ENCODE measurements at regions not wholly inside any gene's neighbourhood (a gene's known extent, or its start where the extent isn't known, plus 50 kb on each side); places are given as distances from the start of the nearest gene placed in this dataset.

DNA sequence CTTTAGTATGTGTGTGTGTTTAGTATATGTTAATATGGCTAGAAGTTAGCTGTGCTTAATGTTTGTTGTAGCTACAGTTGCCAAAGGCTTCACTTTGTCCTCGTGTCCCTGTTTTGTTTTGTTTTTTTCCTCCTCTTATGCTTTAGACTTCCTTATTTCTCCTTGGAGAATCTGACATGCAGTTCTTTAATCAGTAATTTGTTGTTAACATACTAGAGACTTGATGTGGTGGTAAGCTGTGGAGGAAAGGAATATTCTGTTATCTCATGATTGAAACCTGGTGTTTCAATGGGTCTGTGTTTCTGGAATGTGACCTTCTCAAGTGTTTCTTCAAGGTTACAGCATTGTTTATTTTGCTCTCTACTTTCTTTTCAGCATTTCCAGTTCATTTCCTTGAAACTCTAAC is 515.6 kb upstream of the ST8SIA4 start:
- H4K8ac ChIP-seq (replicated peaks; ENCODE audit: insufficient read length, low read depth, low read length), result no peak overlapping the region
- no peaks in the 10 kb centered on the region for H3K23me2 ChIP-seq (ENCODE audit: insufficient read length, low read depth, low read length, poor library complexity, severe bottlenecking)
- no peak overlapping the region for H3K4ac ChIP-seq (ENCODE audit: low read depth, low read length)
- no peak overlapping the region for H3K4me2 ChIP-seq (ENCODE audit: insufficient read depth, insufficient read length, low read length)
- H3K56ac ChIP-seq (ENCODE audit: insufficient read length, low read depth, low read length), result no peak overlapping the region
- Mint-ChIP-seq H3K36me3 (ENCODE audit: insufficient read depth in 1 of 3, low read depth in 3 of 3) (no peaks in the 10 kb centered on the region), H3K9me3 (peaks cover 0 to 2% of the 10 kb centered on the region in 2 experiments; a peak in 1 of 5 replicates), H3K4me3 (no peak overlapping the region), H3K27ac (peak overlapping the region in 1 of 3 experiments; percentile 49; a peak in 1 of 7 replicates), H3K27me3 (ENCODE audit: low read depth) (no peaks in the 10 kb centered on the region), H3K4me1 (no peaks in the 10 kb centered on the region)
- no peaks in the 10 kb centered on the region for H3K9me3 ChIP-seq (ENCODE audit: control insufficient read depth, low read depth, low read length)
- no peak overlapping the region for H4K91ac ChIP-seq (ENCODE audit: insufficient read length, low read depth, low read length)
- no peaks in the 10 kb centered on the region for H3K79me1 ChIP-seq (ENCODE audit: insufficient read depth, low read depth, low read length, poor library complexity, severe bottlenecking)
- DNase-seq, result no peak
- TF ChIP-seq, protein P1, sequence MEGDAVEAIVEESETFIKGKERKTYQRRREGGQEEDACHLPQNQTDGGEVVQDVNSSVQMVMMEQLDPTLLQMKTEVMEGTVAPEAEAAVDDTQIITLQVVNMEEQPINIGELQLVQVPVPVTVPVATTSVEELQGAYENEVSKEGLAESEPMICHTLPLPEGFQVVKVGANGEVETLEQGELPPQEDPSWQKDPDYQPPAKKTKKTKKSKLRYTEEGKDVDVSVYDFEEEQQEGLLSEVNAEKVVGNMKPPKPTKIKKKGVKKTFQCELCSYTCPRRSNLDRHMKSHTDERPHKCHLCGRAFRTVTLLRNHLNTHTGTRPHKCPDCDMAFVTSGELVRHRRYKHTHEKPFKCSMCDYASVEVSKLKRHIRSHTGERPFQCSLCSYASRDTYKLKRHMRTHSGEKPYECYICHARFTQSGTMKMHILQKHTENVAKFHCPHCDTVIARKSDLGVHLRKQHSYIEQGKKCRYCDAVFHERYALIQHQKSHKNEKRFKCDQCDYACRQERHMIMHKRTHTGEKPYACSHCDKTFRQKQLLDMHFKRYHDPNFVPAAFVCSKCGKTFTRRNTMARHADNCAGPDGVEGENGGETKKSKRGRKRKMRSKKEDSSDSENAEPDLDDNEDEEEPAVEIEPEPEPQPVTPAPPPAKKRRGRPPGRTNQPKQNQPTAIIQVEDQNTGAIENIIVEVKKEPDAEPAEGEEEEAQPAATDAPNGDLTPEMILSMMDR (conservative IDR thresholded peaks at IDR 0.05), result no peak
- no peak overlapping the region for H3K23ac ChIP-seq (ENCODE audit: insufficient read length, low read depth, low read length)
- WGBS (ENCODE audit: extremely low coverage, insufficient read length, low lambda C conversion rate), result no CpG with 5 or more reads among the region's 1 CpG
- no peaks in the 10 kb centered on the region for H3K4me1 ChIP-seq (ENCODE audit: insufficient read depth, low read length)
- H3T11ph ChIP-seq (ENCODE audit: low read length), result no peak overlapping the region
- H3K14ac ChIP-seq (ENCODE audit: insufficient read depth, low read length), result no peak overlapping the region
- no peak overlapping the region for H4K5ac ChIP-seq (ENCODE audit: insufficient read length, low read depth, low read length)
- no peak overlapping the region for H3K27ac ChIP-seq (ENCODE audit: insufficient read length, low read depth, low read length)
- no peaks in the 10 kb centered on the region for H3K27me3 ChIP-seq (ENCODE audit: insufficient read depth, low read length)
- no peak overlapping the region for H3K9ac ChIP-seq (ENCODE audit: extremely low read depth, insufficient read length, low read length)
- no peak overlapping the region for H2BK5ac ChIP-seq (ENCODE audit: insufficient read length, low read length)
- no peak overlapping the region for H2BK12ac ChIP-seq (ENCODE audit: insufficient read length, low read depth, low read length)
- H2AK5ac ChIP-seq (ENCODE audit: insufficient read length, low read length), result no peak overlapping the region
- H3K18ac ChIP-seq (ENCODE audit: insufficient read length, low read depth, low read length), result no peak overlapping the region
- H2BK15ac ChIP-seq (ENCODE audit: low read depth, low read length), result no peak overlapping the region
- H2BK120ac ChIP-seq (ENCODE audit: low read depth, low read length, poor library complexity, severe bottlenecking), result no peak overlapping the region
- H2BK20ac ChIP-seq (ENCODE audit: low read depth, low read length, poor library complexity, severe bottlenecking), result no peak overlapping the region
- H3K79me2 ChIP-seq (ENCODE audit: insufficient read depth, low read length), result no peaks in the 10 kb centered on the region
- no peaks in the 10 kb centered on the region for H4K20me1 ChIP-seq (ENCODE audit: control insufficient read depth, insufficient read depth, insufficient read length)
- H2AFZ ChIP-seq (ENCODE audit: low read length), result no peak overlapping the region

All from H9 (cell line).